ENCODE measurements at regions not wholly inside any gene's neighbourhood (a gene's known extent, or its start where the extent isn't known, plus 50 kb on each side); places are given as distances from the start of the nearest gene placed in this dataset.

DNA sequence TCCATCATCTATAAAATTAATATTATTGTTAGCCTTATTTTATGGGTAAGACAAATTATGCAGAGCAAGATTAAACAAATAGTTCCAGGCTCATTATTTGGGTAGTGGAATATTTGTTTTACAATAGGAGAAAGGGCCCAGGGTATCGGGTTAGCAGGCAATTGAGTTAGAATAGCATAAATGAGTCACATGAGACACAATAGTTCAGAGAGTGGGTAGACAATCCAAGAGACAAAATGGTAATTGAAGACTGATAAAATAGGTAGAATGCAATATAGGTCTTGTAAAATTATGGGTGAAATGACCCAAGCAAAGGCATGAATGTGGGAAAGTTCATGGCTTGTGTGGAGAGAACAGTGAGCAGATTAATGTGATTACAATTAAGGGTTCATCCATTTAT lies 790.9 kb upstream of the GCFC2 start:
- Histone ChIP-seq H2AFZ (ENCODE audit: low read length) (no peak overlapping the region), H3K9me3 (ENCODE audit: low read length) (no peaks in the 10 kb centered on the region), H3K4me2 (ENCODE audit: low read depth, low read length) (no peak overlapping the region), H3K27ac (ENCODE audit: extremely low read length, insufficient read depth, low read length) (no peak overlapping the region), H4K20me1 (ENCODE audit: insufficient read depth, low read length) (no peaks in the 10 kb centered on the region), H3K79me2 (ENCODE audit: insufficient read depth, low read length) (no peaks in the 10 kb centered on the region), H3K36me3 (replicated peaks in 1 of 2; ENCODE audit: control insufficient read depth in 1 of 2, insufficient read depth in 2 of 2, low read length in 2 of 2) (no peaks in the 10 kb centered on the region), H3K4me3 (replicated peaks in 1 of 3; ENCODE audit: insufficient read depth in 1 of 3, low read depth in 2 of 3, low read length in 3 of 3) (no peak overlapping the region), H3K27me3 (ENCODE audit: control insufficient read depth in 1 of 2, insufficient read depth in 2 of 2, low read length in 2 of 2) (no peaks in the 10 kb centered on the region), H3K4me1 (ENCODE audit: insufficient read depth, low read length) (peaks cover 8% of the 10 kb centered on the region; the same call in 1 of the 2 replicates), H3K9ac (ENCODE audit: insufficient read depth, low read depth, low read length) (no peak overlapping the region)
- DNase-seq (ENCODE audit: low spot score), result no peak
- TF ChIP-seq SATB2 (CRISPR knock-in tag; IDR thresholded peaks at IDR 0.05) (no peak), THAP9 (CRISPR knock-in tag; IDR thresholded peaks at IDR 0.05; ENCODE audit: borderline replicate concordance) (no peak), PHF20 (CRISPR knock-in tag; IDR thresholded peaks at IDR 0.05) (no peak), PCBP2 (optimal IDR thresholded peaks at IDR 0.05; ENCODE audit: low read depth, low read length, poor library complexity, severe bottlenecking) (no peak), KLF12 (CRISPR knock-in tag; IDR thresholded peaks at IDR 0.05; ENCODE audit: borderline replicate concordance) (no peak), ZNF333 (CRISPR knock-in tag; IDR thresholded peaks at IDR 0.05; ENCODE audit: borderline replicate concordance) (no peak), YEATS4 (CRISPR knock-in tag; IDR thresholded peaks at IDR 0.05; ENCODE audit: borderline replicate concordance) (no peak), MLX (CRISPR knock-in tag; IDR thresholded peaks at IDR 0.05) (no peak)
- in situ Hi-C loops (cut with HindIII; ENCODE audit: extremely low pct_ligation_motif_present, low pct_unique_long_range_greater_than_20kb) (no loop called here), intact Hi-C loops (cut with micrococcal nuclease; ENCODE audit: unreplicated experiment) (no loop called here)
- FAIRE-seq, result no peak
- ChIA-PET POLR2A (no interaction called here), CTCF (ENCODE audit: low intra/inter-chr PET ratio, low total read pairs) (no interaction called here)
- 0% methylated on average over 1 of the region's 1 CpG for WGBS (ENCODE audit: low lambda C conversion rate)
- BruUV-seq (replicated peaks), result no TSS peak
- ATAC-seq, result no peak
